ENCODE measurements at regions not wholly inside any gene's neighbourhood (a gene's known extent, or its start where the extent isn't known, plus 50 kb on each side); places are given as distances from the start of the nearest gene placed in this dataset.

DNA sequence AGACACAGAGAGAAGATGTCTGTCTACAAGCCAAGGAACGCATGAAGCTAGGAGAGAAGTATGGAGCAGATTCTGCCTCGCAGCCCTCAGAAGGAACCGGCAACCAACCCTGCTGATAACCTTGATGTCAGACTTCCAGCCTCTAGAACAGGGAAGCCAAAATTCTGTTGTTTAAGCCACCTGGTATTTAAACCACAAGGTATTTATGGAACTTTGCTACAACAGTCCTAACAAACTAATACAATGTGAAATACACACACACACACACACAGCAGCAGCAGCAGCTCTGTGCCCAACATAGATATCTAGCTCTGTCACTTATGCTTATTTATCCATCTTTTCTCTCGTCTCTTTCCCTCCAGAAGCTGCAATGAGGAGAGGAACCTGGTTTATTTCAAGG is 400.0 kb downstream of the ETS1 start:
- no peak for DNase-seq

DNA sequence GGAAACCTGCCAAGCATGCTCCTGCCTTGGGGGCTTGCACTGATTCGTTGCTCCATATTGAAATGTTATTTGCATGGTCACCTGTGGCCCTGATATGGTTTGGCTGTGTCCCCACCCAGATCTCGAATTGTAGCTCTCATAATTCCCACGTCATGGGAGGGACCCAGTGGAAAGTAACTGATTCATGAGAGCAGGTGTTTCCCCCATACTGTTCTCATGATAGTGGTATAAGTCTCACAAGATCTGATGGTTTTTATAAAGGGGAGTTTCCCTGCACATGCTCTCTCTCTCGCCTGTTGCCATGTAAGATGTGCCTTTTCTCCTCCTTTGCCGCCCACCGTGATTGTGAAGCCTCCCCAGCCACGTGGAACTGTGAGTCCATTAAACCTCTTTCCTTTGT is 402.4 kb downstream of the ETS1 start:
- DNase-seq: no peak

DNA sequence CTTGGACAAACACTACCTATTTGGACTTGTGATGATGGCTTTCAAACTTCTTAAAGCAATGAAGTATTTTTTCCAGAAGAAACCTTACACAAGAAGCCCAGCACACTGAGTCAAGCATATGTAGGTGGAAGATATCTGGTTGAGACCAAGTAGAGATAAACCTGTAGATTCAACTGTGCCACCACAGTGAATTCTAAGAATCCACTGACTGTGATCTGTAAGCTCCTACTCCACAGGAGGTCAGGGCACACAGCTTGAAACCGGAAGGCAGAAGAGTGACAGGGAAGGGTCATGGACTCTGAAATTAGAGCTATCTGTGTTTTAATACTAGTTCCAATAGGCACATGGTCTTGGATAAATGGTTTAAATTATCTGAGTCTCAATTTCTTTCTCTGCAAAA is 404.5 kb downstream of the ETS1 start:
- no peak for DNase-seq

DNA sequence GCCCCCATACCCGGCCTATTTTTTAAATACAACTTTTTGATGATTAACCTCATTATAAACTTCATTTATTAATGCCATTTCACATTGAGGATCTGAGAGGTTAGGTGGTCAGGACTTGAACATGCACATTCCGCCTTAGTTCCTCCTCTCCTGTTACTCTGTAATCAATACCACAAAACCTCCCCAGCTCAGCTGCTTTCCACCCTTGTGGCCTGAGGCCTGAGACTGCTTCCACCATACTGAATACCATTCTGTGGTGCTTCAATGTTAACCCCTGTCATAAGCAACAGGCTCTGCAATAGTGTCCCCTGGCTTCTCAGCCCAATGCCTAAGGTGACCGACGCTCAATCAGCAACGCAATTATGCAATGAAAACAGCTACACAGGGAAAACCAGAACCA is 405.4 kb downstream of the ETS1 start:
- no peak for DNase-seq

DNA sequence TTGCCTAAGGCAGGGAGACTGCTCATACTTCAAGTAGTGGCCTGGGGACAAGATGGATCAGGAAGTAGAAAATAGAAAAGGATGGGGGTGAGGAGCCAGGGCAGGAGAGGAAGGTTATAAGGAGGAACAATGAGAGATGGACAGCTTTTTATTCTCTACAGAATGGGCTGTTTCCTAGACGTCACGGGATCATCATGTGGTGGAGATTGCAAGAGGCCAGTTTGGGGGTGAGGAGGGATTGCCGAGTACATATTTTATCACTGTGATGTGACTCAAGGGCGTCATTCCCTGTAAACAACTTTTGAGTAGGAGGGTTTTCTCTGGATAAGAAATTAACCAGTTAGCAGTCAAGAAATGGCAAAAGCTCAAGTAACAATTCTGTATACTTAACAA is 406.3 kb downstream of the ETS1 start:
- no peak for DNase-seq

GRCh38 chr11:128180441-128181087 is 406.8 kb downstream of the ETS1 start:
- peak; percentile 32 for DNase-seq

DNA sequence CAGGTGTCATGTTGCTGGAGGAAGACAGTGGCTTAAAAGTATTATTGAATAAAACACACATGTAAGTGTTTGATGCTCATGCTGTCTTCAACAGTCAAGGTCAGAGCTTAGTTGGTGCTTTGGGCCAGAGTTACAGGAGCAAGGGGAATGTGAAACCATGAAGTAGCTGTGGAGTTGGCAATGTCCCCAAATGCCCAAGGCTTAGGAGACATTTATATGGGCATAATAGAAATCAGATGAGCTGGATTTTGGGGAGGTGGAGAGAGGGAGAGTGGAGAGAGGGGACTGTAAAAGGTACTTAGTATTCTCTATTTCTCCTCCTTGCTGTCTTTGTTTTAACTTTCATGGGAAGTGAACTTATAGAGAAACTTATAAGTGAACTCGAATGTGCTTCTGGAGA is 407.8 kb downstream of the ETS1 start:
- peak; percentile 29 for DNase-seq

GRCh38 chr11:128179039-128179438 is 408.3 kb downstream of the ETS1 start:
- peak; percentile 61 for DNase-seq

GRCh38 chr11:128174465-128175291 is 412.7 kb downstream of the ETS1 start:
- DNase-seq: no peak

DNA sequence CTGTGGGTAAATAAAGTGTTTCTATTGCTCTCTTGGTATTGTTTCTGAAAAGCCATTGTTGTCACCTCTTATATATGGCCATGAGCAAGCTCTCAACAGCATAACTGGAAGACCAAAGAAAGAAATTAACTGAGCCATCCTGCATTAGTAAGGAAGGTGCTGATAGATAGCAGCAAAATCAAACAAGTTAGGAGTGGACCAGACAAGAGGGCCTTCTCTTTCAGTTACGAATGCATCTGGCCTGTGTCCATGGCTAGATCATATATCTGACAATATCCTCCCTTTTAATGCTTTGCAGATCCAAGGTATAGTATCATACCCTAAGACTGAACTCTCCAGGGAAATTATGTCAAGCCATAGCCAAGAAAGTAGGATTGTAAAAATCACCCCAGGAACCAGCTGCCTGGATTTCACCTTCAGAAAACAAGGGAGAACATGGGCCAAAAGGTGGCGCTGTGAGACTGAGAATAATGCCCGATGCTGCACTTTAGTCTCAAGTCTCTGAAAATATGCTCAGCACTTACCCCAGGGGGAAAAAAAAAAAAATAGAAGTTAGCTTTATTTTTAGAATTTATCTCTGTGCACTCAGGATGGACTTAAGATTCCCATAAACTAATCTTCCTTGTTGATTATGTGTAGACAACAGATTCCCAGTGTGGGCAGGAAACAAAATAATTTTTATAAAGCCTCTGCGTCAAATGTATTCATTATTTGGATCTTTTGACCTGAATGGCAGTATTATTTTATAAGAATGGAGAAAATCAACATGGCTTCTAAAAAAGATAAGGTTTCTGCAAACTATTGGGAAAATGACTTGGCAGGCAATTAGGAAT is 415.1 kb downstream of the ETS1 start:
- DNase-seq: peak; percentile 76

- DNase-seq: peak; percentile 12
Observed at GRCh38 chr11:128171506-128171905, 415.9 kb downstream of the ETS1 start.

DNA sequence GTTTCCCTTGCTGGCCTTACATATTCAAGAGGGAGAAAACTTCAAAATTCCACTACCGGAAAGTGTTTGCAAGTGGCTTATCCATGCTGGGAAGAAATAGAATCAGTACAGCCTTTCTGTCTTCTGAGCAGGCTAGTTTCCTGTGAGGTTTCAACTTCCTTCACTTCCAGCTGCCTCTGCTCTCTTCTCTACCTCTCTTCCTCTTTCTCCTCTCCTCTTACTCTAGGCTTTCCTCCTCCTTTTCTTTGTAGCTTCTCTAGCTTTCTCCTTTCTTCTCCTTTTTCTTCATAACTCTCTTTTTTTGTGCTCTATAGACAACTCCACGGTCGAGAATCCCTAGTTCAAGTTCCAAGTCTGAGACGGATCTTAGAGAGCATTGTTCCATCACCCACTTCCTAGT is 421.8 kb downstream of the ETS1 start:
- no peak for DNase-seq

DNA sequence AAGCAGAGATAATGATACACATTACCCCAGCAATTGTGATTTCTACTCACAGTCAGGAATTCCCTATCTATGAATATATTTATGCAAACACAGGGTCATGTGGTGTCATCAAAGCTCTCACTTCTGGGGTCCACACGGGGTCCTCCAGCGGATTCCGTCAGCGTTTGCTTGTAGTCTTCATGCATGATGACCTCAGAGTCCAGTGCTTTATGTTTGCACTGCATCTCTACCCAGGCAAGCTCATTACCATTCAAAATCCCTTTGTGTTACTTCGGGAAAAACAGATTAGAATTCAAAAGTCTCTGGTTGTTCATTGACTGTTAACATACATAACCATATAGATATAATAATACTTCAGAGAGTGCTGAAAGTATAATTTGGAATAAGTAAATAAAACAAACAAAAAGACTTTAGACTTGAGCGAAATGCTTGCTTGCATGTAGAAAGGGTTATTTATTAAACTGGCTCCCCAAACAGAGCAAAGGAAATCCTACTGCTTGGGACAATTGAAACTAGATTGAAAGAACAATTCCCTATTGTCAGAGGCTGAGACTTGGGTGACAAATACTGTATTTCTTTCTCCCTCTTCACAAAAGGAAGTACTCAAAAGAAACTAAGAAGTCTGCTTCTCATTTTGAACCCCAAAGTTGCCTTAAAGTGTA is 423.1 kb downstream of the ETS1 start:
- no peak for DNase-seq

DNA sequence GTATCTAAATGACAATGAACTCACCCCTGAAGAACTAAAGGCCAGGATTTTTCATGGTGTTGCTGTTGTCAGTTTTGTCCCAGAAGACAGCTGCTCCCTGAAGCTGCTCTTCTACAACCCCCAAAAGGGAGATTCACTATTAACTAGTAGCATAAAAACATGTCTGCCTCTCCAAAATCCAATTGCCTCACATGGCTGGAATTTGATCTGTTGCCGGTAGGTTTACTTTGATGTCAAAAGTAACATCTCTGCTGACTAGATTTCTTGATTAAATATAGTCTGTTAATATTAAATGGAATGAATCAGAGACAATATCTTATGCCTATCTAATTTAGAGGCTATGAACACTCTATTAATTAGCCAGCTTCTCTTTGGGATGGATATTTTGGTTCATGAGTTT is 425.4 kb downstream of the ETS1 start:
- no peak for DNase-seq

DNA sequence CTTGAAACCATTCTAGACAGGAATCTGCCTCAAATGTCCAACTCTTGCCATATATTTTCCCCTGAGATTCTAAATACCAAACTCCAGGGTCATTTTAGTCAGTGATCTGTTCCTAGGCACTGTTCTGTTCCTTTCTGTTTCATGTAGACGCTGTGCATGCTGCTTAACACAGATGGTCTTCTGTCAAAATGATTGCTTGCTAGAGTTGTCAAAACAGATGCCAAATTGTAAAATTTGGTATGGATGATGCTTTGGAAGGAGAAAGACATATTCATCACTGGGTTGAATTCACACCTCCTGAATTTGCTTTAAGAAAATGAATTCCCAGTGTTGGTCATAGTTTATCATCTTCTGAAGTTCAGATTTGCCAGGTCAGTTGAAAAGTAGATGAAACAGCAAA is 425.9 kb downstream of the ETS1 start:
- no peak for DNase-seq

- no peak for DNase-seq
Observed at GRCh38 chr11:128158860-128159259, 428.5 kb downstream of the ETS1 start.

DNA sequence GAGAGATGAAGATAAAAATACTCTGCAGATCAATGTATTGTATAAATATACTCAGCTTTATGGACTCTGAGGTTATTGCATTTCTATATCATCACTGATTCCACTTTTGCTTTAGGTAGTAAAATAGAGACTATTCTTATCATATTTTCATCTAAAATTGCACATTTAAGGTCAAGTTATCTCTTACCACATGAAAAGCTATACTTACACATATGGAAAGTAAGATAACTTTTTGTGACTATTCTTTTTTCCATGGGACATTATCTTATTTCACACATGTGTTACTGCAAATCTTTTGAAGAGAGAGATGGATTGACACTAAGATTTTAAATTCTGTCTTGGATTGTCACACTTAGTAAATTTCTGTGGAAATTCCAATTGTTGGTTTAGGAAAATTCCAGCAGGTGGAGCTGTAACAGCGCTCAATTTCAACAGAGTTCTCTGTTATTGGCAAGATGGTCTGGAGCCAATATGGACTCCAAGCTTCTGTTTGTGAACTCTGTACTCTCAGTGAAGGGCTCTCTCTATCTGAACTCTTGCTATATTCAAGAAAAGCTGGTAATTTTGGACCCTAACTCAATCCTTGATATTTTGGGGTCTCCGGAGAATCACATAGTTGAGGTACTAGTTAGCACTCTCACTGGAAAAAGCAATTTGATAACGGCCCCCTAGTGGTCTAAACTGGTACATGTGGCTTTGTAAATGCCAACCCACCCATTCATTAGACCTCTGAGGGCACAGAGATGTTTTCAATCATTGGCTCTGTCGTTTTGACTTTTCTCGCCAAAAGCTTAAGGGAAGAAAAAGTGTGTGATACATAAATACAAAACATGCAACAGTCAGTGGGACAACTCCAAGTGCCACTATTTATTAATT is 429.7 kb downstream of the ETS1 start:
- DNase-seq: peak; percentile 73

DNA sequence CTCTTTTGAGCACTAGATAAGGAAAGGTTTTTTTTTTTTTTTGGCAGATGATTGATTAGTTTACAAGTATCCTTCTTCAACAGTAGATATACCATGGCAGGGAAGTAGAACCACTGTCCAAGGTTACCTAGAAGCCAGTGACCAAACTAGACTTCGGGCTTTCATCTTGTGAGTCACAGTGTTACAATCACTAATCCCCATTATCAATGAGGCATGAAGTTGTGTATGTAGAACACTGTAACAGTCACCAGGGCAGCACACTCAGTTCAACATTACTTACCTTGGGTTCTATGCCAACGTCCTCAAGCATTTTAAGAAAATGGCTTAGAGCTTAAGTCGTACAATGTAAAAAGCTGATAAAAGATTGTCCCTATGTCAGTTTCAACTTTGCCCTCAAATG is 430.9 kb downstream of the ETS1 start:
- no peak for DNase-seq

- no peak for DNase-seq
Observed at GRCh38 chr11:128155590-128155989, 431.8 kb downstream of the ETS1 start.

- no peak for DNase-seq
Observed at GRCh38 chr11:128153697-128154048, 433.7 kb downstream of the ETS1 start.

GRCh38 chr11:128152796-128153696 is 434.3 kb downstream of the ETS1 start:
- no peak for DNase-seq
